HG03135 (cell line): ENCODE measurements at regions not wholly inside any gene's neighbourhood (a gene's known extent, or its start where the extent isn't known, plus 50 kb on each side); places are given as distances from the start of the nearest gene placed in this dataset.
"Not testable (repeated sequence)": the region's sequence is repeated elsewhere in the genome, so short reads cannot be mapped to it uniquely, and the experiment has no call there.

Experiments
- ATAC-seq: cut with Tn5 transposase; IDR thresholded peaks from one replicate; pipeline ENCODE4 v1.9.1; 2021; ENCODE audit warnings: mild to moderate bottlenecking, moderate library complexity; ENCODE audit not compliant: unreplicated experiment

DNA sequence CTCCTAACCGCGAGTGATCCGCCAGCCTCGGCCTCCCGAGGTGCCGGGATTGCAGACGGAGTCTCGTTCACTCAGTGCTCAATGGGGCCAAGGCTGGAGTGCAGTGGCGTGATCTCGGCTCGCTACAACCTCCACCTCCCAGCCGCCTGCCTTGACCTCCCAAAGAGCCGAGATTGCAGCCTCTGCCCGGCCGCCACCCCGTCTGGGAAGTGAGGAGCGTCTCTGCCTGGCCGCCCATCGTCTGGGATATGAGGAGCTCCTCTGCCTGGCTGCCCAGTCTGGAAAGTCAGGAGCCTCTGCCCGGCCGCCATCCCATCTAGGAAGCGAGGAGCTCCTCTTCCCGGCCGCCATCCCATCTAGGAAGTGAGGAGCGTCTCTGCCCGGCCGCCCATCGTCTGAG is 58.8 kb upstream of the ANKRD30BL start:
- not testable (repeated sequence) for ATAC-seq

GRCh38 chr2:132221886-132222285 is 60.1 kb upstream of the ANKRD30BL start:
- ATAC-seq = not testable (repeated sequence)

- no peak for ATAC-seq
These were observed 90.6 kb upstream of the ANKRD30BL start for GRCh38 chr2:132252191-132252893.

DNA sequence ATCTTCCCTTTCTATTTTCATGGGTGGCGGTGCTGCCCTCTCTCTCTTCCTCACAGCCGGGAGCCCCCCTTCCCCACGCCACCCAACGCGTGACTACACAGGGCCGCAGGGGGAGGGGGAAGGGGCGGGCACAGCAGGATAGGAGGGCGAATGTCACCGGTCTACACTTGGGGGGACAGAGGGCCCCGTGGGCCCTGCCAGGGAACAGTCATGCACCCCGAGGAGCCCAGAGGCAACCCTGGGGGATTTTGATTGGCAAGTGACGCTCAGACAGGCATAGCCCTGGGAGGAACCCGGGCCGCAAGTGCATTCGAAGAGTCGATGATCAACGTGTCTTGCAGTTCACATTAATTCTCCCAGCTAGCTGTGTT is 91.1 kb upstream of the ANKRD30BL start:
- no peak for ATAC-seq

GRCh38 chr2:132253496-132254305 is 91.9 kb upstream of the ANKRD30BL start:
- ATAC-seq = no peak

- not testable (repeated sequence) for ATAC-seq
These were observed 92.7 kb upstream of the ANKRD30BL start for GRCh38 chr2:132254306-132254919.

DNA sequence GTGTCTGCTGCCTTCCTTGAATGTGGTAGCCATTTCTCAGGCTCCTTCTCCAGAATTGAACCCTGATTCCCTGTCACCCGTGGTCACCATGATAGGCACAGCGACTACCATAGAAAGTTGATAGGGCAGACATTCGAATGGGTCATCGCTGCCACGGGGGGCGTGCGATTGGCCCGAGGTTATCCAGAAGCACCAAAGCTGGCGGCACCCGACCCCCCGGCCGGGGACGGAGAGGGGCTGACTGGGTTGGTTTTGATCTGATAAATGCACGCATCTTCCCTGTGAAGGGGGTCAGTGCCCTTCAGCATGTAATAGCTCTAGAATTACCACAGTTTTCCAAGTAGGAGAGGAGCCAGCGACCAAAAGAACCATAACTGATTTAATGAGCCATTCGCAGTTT is 94.0 kb upstream of the ANKRD30BL start:
- ATAC-seq = no peak

GRCh38 chr2:132256251-132256902 is 94.6 kb upstream of the ANKRD30BL start:
- ATAC-seq = no peak

- ATAC-seq = not testable (repeated sequence)
These were observed 95.2 kb upstream of the ANKRD30BL start for GRCh38 chr2:132256903-132257300.

- not testable (repeated sequence) for ATAC-seq
These were observed 95.8 kb upstream of the ANKRD30BL start for GRCh38 chr2:132257301-132258171.

DNA sequence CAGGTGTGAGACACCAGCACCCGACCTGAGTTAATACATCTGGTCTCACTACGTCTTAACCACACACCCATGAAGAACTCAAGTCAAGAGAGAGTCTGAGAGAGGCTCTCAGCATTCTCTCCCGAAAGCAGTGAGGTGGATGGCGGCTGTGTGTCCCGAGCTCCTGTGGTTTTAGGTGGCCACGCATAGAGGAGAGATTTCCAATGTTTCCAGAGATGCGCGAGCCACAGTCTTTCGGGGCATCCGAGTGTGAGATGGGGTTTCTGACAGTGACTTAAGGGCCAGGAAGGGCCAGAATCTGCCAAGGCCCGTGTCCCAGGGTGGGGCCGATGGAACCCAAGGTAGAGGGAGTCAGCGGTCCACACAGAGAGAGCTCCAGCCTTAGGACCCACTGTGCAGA is 97.5 kb upstream of the ANKRD30BL start:
- ATAC-seq = not testable (repeated sequence)

DNA sequence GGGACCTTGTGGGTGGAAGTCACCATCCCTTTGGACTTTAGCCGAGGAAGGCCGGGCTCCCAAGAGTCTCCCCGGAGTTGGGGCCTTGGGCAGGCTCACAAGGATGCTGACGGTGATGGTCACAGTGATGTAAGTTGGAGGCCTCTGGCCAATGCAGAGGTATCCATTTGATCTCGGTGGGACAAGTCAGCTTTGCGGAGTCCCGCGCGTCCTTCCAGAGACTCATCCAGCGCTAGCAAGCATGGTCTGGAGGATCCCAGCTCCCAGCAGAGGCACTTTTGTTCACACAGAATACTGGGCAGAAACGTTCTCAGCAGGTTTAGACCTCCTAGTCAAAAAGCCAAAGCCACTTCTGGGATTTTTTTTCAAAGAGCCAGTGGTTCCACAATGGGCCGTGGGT is 103.8 kb upstream of the ANKRD30BL start:
- not testable (repeated sequence) for ATAC-seq

GRCh38 chr2:132267105-132267497 is 105.3 kb upstream of the ANKRD30BL start:
- ATAC-seq = no peak

DNA sequence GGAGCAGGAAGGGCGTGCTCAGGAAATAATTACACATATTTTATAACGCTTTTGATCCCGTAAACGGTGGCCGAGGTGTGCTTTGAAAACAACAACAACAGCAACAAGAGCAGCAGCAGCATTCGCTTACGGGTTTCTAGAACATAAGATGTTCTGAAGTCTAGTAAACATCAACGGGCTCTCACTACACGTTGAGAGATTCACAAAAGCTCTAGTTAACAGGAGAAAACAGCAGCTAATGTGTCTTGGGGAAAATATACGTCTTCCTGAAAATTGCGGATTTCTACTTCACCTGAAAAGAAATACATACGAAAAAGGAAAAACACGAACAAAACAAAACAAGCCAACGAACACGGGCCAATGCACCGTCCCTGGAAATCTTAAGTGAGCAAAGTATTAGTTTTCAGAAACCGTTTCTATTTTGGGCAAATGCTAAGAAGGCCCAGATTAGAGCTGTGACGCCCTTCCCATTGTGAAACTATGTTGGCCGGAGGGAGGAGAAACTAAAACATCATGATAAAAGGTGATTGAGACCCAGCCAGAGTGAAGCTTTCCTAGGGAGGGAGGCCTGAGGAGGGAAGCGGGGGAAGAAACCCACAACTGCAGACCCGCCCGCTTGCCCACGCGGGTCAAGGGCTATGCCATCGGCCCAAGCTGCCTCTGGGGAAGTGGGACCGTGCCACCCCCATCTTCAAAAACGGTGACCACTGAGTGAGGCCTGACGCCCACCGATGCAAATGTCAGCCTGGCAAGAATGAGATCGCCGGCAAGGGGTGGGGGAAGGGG is 105.9 kb upstream of the ANKRD30BL start:
- ATAC-seq = not testable (repeated sequence)

- ATAC-seq = peak; percentile 51
These were observed 106.7 kb upstream of the ANKRD30BL start for GRCh38 chr2:132268284-132268976.

DNA sequence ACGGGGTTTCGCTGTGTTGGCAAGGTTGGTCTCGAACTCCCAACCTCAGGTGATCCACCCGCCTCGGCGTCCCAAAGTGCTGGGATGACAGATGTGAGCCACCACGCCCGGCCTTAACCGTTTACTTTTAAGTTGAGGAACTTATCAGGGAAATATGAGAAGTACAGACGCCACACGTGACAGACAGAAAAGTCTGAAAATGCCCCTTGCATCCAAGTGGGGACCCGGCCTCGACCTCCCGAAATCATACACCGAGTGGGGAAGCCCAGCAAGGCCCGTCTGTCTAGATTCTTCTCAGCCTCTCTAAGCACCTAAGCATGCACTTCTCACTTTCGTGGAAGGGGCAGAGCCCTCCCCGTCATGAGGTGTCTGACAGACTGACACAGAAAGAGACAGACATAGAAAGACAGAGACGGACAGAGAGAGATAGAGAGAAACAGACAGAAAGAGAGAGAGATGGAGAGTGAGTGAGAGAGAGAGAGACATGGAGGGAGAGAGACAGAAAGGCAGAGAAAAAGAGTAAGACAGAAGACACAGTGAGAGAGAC is 107.3 kb upstream of the ANKRD30BL start:
- no peak for ATAC-seq

DNA sequence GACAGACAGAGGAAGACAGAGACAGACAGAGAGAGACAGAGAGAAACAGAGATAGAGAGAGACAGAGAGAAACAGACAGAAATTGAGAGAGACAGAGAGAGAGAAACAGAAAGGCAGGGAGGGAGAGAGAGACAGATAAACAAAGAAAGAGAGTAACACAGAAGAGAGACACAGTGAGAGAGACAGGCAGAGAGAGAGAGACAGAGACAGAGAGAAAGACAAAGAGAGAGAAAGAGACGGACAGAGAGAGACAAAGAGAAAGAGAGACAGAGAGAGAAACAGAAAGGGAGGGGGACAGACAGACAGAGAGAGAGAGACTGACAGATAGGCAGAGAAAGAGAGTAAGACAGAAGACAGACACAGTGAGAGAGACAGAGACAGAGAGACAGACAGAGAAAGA is 108.5 kb upstream of the ANKRD30BL start:
- no peak for ATAC-seq

DNA sequence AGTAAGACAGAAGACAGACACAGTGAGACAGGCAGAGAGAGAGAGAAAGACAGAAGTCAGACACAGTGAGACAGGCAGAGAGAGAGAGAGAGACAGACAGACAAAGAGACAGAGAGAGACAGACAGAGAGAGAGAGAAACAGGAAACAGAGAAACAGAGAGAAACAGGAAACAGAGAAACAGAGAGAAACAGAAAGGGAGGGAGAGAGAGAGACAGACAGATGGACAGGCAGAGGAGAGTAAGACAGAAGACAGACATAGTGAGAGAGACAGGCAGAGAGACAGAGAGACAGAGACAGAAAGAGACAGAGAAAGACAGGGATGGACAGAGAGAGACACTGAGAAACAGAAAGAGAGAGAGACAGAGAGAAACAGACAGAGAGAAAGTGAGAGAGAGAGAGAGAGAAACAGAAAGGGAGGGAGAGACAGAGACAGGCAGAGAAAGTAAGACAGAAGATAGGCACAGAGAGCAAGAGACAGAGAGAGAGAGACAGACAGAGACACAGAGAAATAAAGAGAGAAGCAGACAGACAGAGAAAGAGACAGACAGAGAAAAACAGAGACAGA is 109.3 kb upstream of the ANKRD30BL start:
- no peak for ATAC-seq
